ENCODE measurements at regions not wholly inside any gene's neighbourhood (a gene's known extent, or its start where the extent isn't known, plus 50 kb on each side); places are given as distances from the start of the nearest gene placed in this dataset.

- DNase-seq (ENCODE audit: low read depth), result no peak
Observed at GRCh38 chr10:10516346-10517130, 501.1 kb upstream of the CELF2 start.

GRCh38 chr10:10517866-10518265 lies 499.8 kb upstream of the CELF2 start:
- DNase-seq (ENCODE audit: low read depth), result no peak

DNA sequence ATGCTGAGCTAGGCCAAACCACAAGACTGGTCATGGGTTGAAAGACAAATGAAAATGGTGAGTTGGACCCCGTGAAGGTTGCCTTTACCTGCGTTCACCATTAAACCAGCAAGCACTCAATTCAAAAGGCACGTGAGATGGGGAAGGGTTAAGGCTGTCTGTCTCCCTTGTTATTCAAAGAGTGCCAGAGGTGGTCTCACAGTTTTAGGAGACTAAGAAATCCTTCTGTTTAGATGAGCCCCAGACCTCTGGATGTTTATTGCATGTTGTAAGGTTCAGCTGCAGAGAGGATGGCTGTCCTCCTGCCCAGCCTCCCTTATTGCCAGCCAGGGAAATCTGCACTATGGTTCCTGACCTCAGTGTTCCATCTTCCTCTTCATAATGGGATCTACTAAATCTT lies 498.0 kb upstream of the CELF2 start:
- no peak for DNase-seq (ENCODE audit: low read depth)

GRCh38 chr10:10520491-10521385 lies 496.9 kb upstream of the CELF2 start:
- DNase-seq (ENCODE audit: low read depth), result no peak

DNA sequence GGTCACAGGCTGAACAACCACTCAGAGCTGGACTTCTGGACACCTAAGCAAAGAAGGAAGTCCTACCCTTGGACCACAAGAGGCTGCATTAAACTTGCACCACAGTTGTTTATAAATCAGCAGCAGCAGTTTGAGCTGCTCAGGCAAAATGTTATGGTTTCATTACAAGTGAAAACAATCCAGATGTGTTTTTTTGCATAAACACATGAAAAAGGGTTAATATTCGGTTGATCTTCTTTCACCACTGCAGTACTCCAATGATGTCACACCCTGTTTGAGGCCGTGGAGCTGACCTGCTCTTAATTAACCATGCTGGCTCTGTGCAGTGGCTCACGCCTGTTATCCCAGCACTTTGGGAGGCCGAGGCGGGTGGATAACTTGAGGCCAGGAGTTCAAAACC lies 490.8 kb upstream of the CELF2 start:
- DNase-seq (ENCODE audit: low read depth), result no peak

DNA sequence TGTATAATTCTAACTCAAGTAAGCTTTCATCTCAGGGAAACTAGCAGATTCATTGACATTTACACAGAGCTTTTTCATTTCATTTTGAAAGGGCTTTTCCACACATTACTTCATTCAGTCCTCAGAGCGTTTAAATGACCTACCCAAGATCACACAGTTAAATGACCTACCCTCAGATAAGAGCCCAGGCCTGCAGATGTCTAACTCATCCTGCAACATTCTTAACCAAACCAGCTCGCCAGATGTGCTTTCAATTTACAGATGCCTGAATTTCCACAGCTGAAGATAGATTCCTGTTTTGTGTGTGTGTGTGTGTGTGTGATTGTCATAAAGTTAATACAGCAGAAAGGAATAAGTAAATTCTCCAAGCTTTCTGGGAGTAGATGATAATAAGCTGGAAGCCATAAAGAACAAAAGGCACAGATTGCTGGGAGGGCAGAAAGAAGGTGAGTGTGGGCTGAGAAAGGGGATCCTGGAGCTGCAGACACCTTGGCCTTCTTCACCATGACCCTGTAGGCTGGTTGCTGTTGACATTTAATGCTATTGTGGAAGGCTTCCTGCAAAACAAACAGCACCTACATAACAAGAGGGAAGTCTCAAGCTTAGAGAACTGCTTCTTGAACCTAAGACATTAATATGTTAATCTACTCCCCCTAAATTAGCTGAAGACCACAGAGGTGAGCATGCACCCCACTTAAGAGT lies 489.7 kb upstream of the CELF2 start:
- no peak for DNase-seq (ENCODE audit: low read depth)

GRCh38 chr10:10528563-10528910 lies 489.1 kb upstream of the CELF2 start:
- DNase-seq (ENCODE audit: low read depth), result no peak

DNA sequence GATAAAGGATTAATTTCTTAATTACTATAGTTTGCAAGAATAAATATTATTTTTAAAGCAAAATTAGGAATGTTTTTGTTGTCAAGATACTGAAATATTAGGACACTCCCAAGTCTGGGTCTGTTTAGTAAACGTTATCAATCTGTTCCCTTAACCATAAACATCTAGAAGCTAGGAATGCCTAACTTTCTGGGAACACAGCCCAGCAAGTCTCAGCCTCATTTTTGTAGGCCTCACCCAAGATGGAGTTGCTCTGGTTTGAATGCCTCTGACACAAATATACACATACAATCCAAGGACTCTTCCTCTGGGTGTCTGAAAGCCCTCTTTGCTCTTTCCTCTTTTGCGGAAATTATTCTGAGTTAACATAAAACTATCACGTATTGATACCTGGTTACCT lies 487.4 kb upstream of the CELF2 start:
- no peak for DNase-seq (ENCODE audit: low read depth)

- DNase-seq (ENCODE audit: low read depth), result no peak
Observed at GRCh38 chr10:10532236-10532635, 485.4 kb upstream of the CELF2 start.

GRCh38 chr10:10532826-10533225 lies 484.8 kb upstream of the CELF2 start:
- no peak for DNase-seq (ENCODE audit: low read depth)

DNA sequence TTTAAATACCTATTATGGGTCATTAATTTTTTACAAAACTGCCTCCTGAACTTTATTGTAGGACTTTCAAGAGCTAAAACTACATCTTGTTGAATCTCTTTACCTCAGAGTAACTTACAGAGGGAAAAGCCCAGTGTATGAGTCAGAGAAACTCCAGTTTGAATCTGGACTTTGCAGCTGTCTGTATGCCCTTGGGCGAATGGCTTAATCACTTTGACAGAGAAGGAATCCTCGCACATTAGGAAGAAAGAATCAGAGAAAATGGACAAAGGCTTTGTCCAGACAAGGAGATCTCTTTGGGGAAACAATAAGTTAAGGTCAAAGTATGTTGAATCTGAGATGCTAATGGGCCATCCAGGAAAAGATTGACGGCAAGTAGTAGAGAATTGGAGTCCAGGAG lies 484.2 kb upstream of the CELF2 start:
- no peak for DNase-seq (ENCODE audit: low read depth)

- DNase-seq (ENCODE audit: low read depth), result no peak
Observed at GRCh38 chr10:10538326-10538725, 479.3 kb upstream of the CELF2 start.

GRCh38 chr10:10540398-10540797 lies 477.3 kb upstream of the CELF2 start:
- no peak for DNase-seq (ENCODE audit: low read depth)

GRCh38 chr10:10542477-10542876 lies 475.2 kb upstream of the CELF2 start:
- no peak for DNase-seq (ENCODE audit: low read depth)

- no peak for DNase-seq (ENCODE audit: low read depth)
Observed at GRCh38 chr10:10544890-10545289, 472.8 kb upstream of the CELF2 start.

- no peak for DNase-seq (ENCODE audit: low read depth)
Observed at GRCh38 chr10:10545771-10546170, 471.9 kb upstream of the CELF2 start.

GRCh38 chr10:10551596-10552301 lies 465.9 kb upstream of the CELF2 start:
- no peak for DNase-seq (ENCODE audit: low read depth)

GRCh38 chr10:10552948-10553347 lies 464.7 kb upstream of the CELF2 start:
- DNase-seq (ENCODE audit: low read depth), result no peak

- DNase-seq (ENCODE audit: low read depth), result no peak
Observed at GRCh38 chr10:10564081-10564794, 453.4 kb upstream of the CELF2 start.

DNA sequence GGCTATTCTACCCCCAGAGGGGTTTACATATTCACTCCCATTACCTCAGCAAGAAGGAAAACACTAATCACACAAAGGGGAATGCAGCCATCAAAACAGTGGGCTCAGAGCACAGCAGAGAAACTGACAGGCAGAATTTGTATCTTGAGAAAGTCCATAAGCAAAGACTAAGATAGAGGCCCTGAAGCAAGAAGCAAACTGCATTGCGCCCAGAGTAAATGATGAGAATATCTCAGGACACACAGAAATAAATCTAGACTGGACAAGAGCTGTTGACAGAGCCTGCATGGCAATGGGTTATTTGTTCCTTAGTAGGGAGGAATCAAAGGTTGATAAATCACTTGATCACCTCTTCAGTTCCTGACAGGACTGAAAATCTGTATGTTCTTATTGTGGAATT lies 440.7 kb upstream of the CELF2 start:
- no peak for DNase-seq (ENCODE audit: low read depth)

- DNase-seq (ENCODE audit: low read depth), result no peak
Observed at GRCh38 chr10:10579709-10580108, 438.0 kb upstream of the CELF2 start.

DNA sequence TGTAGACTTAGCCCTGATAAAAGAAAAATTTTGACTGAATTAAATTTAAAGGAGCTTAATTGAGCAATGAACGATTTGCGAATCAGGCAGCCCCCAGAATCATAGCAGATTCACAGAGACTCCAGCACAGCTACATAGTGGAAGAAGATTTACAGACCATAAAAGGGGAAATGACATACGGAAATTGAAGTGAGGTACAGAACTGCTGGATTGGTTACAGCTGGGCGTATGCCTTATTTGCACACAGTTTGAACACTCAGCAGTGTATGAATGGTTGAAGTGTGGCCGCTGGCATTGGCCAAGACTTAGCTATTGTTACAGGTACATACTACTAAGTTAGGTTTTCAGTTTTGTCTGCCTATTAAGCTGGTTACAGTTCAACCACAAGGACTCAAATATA lies 433.5 kb upstream of the CELF2 start:
- no peak for DNase-seq (ENCODE audit: low read depth)

Measured in activated gamma-delta T cell treated with anti-CD3 and anti-CD28 coated beads, Interleukin-2, amount 50 U/mL, for 16 hours (primary cell).